GM18867 (cell line): ENCODE measurements at regions not wholly inside any gene's neighbourhood (a gene's known extent, or its start where the extent isn't known, plus 50 kb on each side); places are given as distances from the start of the nearest gene placed in this dataset.
"Not testable (repeated sequence)": the region's sequence is repeated elsewhere in the genome, so short reads cannot be mapped to it uniquely, and the experiment has no call there.

Source experiments
- ATAC-seq: cut with Tn5 transposase; IDR thresholded peaks from one replicate; pipeline ENCODE4 v1.9.1; 2021; ENCODE audit warnings: mild to moderate bottlenecking, moderate library complexity; ENCODE audit not compliant: unreplicated experiment

DNA sequence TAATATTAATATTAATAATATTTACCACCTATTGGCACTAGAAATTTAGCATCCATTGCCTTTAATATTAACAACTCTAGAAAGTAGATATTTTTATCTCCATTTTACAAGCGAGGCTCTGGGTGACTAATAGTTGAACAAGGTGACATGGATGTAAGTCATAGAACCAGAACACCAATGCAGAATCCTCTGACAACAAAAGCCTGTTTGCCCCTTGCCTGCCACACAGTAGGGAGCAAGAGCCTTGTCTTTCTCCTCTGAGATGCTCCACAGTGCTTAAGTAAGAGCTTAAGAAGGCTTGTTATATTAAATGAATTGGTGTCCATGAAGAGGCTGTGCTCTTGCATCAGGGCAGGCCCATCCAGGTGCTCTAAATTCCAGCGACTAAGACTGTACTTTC lies 51.2 kb upstream of the LBX1 start:
- ATAC-seq = no peak

DNA sequence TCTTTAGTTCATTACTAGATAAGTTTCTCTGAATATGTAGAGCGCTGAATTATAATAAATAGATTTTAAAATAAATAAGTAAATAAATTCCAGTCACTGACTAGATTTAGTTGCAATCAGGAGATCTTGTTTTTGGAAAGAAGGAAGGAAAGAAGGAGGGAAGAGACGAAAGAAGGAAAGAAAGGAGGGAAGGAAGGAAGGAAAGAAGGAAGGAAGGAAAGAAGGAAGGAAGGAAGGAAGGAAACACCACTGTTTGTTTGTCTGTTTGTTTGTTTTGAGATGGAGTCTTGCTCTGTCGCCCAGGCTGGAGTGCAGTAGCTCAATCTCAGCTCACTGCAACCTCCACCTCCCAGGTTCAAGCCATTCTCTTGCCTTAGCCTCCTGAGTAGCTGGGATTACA lies 51.7 kb upstream of the LBX1 start:
- ATAC-seq = not testable (repeated sequence)

DNA sequence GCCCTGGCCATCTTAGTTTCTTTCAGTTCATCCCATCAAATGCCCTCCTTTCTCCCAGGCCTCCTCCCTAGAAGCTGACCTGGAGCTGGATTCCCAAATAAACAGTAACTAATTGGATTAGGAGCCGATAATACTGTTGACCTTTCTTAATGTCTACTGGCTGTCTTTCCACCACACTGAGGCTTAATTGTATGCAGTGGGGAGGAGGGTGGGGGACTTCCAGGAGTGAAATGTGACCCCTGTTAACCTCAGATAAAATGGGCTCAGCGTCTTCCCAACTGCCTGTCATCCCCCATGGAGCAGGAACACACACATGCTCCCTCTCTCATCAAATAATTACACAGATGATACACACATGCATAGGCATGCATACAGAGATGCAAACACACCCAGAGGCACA lies 53.7 kb upstream of the LBX1 start:
- ATAC-seq = no peak

DNA sequence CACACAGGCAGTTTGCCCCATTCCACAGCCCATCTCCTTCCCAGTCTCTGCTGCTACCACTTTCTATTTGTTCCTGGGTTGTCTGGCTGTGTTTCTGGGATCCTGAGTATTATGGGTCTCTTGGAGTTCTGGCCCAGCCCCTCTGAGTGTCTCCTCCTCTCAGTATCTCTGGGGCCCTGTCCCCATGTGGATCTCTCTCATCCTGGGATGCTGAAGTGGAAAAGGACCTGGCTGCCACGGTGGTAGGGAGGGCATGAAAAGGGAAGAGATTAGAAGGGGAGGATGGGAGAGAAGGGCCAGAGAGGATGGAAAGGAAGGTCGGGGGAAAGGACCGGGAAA lies 54.5 kb upstream of the LBX1 start:
- ATAC-seq = no peak

DNA sequence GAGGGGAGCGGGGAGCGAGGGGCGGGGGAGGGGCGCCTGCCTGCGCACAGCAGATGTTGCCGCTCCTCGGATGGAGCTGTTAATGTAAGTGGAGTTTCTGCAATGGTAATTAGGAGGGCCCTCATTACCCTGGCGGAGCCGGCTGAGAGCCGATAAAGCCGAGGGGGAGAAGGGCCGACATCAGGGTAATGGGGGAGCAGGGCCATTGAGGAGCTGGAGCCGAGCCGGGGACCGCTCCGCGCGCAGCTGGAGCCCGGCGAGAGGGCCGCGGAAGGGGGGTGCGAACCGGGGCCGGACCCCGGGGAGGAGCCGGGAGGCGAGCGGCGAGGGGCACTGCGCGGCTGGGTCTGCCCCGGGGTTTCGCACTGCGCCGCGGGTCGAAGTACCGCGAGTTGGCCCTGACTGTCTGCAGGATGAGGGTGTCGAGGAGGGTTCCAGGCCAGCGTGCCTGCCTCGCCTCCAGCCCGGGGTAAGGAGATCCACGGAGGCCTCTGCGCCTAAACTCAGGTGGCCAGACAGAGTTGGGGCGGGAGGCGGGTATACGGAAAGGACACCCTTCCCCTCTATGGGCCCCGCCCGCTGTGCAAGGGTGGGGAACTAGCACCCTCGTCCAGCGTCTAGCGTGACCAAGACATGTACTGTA lies 55.0 kb upstream of the LBX1 start:
- no peak for ATAC-seq

DNA sequence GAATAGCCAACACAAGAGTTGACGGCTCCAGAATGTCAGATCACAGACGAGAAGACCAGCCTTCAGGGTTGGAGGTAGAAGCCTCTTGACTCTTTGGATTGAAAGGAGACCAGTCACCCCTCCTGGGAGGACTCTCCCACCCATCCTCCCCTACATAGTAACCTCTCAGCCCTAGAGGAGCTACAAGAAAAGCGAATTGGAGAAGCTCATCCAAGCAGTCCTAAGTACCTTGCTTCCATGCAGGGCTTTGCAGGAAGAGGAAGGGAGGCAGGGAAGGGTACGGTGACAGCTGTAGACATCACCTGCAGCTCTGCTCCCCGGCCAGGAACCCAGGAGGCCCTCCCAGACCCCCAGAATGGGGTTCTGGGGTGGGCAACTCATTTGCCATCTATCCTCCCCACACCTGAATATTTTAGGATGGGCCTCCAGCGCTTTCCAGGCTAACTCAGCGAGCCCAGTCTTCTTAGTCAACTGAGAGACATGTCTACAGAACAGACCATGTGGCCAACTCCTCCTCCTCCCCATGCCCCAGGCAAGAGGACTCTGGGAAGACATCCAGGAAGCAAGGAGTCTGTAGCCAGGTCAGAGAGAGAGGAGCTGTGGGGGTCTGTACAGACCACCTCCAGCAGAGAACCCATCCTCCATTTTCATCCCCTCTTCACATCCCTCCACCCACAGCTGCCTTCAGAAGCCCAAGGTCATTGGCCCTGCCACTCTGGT lies 55.6 kb upstream of the LBX1 start:
- no peak for ATAC-seq

DNA sequence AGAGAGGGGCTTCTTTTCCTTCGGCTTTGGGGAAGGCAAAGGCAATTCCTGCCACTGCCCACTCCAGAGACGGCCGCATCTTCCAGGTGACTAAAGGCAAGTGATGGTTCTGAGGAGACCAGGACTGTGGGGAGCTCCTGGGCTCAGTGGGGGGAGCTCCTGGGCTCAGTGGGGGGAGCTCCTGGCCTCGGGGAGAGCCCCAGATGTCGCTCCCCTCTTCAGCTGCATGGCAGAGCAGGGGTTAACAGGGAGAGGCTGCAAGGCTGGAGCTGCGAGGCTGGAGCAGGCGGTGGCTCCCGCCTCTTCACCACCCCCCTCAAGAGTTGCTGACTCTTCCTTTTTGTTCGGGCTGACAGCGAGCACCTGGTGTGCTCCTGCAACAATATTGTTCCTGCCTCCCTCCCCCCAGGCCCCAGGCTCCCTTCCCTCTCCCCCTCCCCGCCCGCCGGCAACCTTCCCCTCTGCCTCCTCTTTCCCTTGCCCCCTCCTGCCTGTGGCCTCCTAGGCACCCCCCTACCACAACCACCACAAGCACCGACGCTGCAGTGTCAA lies 56.3 kb upstream of the LBX1 start:
- ATAC-seq = no peak

DNA sequence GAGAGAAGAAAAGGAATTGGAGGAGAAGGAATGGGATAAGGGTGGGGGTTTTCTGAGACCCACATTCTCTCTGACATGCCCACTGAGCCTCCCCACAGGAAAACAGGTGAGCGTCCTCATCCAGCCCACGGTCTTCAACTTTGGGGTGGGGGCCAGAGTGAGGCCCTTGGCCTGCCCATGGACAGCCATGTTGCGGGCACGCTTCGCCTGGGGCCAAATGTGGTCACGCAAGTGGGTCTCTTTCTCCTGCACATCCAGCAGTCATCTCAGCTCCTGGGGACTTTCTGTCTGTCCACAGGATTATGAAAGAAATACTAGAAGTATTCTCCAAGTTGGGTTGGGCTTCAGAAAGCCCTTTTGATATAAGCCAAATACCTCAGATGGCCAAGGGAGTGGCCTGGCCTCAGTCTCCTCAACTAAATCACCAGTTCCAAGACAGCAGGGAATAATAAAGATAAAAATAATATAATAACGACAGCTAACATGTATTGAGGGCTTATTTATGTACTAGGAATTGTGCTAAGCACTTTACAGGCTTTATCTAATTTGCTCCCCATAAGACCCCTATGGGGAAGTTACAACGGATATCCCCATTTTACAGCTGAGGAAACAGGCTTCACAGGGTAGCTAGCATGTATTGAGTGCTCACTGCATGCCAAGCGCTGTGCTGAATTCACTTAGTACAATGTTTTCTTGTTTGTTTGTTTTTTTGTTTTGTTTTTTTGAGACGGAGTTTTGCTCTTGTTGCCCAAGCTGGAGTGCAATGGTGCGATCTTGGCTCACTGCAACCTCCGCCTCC lies 57.2 kb upstream of the LBX1 start:
- no peak for ATAC-seq

DNA sequence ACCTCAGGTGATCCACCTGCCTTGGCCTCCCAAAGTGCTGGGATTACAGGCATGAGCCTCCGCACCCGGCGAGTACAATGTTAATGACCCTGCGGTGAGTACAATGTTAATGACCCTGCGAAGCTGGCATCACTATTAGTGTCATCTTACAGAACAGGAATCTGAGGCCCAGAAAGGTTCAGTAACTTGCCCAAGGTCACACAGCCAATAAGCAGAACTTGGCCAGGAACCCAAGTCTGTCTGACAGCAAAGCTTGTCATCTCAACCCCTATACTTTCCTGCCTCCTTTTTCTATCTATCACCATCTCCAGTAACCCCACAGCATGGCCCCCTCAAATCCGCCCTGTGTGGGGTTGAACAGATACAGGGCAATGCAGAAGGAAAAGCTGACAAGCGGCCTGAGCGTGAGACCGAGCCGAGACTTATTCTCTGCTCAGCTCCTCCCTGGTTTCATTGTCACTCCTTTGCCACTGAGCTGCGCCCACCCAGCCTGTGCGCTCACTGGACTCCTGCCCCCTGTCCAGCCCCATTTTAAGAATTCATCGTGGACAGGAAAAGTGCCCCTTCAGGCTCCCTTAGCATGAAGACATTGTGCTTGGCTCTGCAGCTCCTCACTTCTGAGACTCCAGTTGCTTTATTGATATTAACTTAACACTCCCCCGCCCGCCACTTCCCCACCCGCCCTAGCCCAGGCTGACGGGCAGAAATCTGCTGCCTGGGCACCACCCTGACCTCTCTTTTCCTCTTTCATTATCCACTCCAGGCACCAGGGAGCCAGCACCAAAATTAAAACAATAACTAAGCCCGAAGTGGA lies 58.1 kb upstream of the LBX1 start:
- ATAC-seq = no peak

DNA sequence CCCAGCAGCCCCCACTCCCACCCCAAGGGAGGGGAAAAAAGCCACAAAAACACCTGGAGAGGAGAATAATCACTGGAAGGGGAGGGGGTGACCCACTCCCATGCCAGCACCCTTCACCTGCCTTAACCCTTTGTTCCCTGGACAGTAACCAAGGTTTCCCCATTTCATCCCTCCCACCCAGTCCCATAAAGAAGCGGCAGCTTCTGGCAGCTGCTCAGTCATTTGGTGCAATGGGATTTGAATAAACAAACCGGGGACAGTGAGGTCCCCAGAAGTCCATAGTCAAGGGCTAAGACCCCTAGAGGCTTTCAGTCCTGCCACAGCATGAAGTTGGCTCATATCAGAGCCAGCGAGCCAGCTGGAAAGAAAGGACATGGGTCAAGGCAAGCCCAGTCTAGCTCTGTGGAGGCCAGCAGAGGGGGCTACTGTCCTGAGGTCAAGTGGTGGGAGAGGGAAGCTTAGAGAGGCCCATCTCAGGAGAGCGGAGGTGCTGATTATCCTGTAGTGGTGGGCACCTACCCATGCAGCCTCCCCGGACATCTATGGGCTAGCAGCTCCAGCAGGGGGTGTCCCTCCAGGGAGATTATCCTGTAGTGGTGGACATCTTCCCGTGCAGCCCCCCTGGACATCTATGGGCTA lies 58.9 kb upstream of the LBX1 start:
- ATAC-seq = no peak

DNA sequence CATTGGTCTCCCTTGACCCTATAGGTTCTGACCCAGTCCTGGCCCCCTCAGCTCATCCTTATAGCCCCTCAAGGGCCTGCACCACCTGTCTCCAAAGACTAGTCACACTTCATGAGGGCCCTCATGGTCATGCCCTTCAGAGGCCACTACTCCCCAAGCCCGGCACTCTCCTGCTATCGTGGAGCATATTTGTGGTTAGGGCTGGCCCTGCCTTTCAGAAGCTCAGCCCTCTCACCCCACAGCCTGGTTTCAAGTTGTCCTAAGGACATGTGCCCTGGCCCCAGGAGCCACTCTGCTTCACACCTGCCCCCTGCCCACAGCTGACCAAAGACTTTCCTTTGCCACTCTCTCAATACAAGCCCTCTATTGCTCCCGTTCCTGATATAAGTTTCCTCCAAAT lies 60.3 kb upstream of the LBX1 start:
- no peak for ATAC-seq

DNA sequence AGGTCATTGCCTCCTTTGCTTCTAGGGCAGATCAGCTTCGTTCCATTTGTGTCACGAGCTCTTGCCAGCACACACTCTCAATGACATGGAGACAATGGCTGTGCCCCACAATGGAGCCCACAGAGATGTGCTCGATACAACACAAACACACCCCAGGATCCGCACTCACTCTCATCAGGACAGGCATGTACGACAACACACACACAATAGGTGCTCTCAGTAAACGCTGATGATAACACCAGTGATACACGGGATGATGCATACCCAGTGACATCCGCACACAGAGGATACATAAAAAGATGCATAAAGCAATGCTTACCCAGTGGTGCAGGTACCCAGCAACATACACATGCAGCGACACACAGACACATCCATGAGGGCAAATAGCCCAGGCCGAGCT lies 61.2 kb upstream of the LBX1 start:
- no peak for ATAC-seq

DNA sequence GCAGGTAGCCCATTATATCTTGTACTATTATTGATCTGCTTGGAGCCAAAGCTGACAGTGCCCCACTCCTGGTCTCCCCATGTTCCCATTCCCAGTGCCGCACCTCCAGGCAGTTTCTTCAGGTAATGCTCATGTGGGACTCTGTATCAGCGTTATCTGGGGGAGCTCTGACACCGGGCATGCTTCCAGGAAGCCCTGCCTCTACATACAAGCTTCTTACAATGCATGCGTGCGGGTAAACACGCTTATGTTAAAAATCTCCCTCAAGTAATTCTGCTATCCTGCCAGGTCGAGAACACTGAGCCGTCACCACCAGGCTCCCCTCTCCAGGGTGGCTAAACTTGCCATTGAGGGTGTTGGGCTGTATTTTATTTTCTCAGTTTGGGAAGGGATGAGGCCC lies 61.6 kb upstream of the LBX1 start:
- no peak for ATAC-seq

DNA sequence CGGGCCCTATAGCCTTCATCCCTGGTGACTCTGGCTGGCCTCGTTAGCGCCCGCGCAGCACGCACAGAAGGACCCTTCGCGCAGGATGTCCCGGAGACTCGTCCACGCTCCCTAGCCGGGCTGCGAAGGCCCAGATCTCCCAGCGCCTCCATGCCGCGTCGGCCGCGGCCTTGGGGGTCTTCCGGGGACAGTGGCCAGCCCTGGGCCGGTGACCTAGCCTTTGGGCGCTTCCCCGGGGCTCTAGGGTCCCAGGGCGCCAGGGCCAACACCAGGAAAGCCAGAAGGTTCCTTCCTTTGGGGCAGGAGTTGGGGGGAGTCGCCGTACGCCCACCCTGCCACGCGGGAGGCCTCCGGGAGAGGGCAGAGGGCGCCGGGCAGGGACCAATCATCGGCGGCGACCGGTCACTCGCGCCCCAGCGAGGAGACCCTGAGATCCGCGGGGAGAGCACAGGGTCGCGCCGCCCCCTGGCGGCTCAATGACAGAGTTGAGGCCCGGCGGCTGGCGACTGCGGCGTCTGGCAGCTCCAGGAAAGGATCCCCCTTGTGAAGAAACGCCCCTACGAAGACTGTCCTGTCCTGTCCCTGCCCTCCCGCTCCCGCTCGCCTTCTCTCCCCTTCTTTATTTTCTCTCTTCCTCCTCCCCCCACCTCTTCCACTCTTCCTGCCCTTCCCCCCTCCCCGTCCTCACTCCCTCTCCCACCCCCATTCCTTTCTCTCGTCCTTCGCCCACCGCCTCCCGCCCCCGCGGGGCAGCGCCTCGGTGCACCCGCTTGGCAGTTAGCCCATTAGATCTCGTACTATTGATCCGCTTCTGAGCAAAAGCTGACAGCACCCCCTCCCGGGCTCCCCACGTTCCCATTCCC lies 62.3 kb upstream of the LBX1 start:
- no peak for ATAC-seq

DNA sequence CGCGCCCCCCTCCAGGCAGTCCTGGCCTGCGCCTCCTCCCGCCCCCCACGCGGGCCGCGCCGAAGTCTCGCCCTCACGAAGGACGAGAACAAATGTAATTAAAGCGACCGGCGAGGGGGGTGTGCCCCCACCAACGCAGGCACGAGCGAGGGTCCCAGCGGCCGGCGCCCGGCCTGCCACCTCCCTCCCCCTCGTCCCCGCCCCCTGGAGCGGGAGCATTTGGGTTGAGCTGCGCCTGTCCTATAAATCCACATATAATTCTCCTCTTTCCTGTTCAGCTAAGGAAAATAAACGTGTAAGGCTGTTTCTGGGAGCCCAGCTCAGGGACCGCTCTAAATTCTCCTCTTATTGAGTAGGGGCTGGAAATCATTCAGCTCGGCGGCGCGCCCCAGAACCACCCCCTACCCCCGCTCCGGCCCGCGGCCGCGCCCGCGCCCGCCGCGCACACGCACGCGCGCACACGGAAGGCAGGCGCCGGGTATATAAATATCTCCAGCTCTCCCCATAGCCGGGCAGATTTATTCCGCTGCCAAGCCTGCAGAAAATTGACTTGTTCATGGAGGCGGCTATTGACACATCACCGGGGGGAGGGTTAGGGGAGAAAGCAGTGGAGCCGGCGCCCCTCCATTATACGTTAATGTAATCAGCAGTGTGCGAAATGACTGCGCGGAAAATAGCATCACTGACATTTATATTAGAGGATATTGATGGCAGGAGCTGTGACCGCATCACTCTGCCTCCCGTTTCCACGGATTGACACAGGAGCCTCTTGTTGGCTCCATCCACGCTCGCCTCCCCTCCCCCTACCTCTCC lies 61.6 kb upstream of the BTRC start:
- ATAC-seq = no peak

DNA sequence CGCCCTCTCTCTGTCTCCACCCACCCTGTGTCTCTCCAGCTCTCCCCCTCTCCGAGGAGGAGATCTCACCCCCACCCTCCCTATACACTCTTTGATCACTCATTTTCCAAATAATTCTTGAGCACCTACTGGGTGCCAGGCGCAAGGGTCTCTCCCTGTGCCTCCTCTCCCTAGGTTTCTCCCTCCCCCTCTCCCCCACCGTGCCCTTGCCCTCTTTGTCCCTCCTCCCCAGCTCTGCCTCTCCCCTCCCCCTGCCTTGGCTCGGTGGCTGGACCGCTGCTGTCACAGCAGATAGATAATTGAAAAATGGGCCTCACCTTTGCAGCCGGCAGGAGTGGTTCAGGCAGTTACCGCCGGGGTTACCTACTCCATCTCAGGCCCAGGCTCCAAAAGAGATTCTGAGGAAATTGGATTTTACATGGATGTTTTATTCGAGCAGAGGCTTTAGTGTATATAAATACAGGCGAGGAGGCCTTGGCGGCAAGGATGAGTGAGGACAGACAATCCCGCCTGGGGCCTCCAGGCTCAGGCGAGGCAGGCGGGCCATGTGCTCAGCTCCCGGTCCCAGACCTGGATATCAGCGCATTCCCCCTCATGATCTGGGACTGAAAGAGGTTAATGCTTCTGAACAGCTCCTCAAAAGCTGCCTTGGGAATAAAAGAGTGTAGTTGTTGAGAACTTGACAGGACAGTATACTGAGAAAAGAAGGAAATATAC lies 60.8 kb upstream of the BTRC start:
- ATAC-seq = no peak

DNA sequence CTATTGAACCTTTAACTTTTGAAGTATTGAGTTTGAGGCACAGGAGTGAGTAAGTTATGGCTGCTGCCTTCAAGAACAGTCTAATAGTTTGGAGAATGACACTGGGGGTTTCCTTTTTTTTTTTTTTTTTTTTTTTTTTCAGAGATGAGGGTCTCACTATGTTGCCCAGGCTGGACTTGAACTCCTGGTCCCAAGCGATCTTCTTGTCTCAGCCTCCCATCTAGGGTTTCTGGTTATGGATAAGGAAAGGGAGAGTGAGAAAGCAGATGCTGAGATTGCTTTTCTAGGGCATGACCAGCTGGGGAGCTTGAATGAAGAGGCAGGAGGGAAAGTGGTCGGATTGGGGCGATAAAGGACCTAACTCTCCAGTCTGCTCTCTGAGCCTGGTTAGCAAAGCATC lies 59.9 kb upstream of the BTRC start:
- no peak for ATAC-seq

DNA sequence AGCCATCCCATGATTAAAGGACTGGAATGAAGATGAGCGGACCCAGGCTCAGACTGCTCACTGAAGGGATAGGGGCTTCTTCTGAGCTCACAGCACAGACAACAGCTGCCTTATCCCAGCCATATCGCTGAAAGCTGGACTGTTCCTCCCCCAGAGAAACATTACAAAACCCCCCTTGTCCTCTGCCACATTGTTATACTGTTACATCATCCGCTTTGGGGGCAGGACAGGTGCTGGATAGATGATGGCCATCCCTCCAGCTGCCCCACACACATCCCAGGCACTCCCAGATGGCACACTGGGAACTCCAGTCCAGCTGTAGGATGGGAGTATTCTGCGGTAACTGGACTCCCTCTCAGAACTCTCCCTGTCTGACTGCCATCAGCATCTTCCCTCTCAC lies 58.7 kb upstream of the BTRC start:
- no peak for ATAC-seq
